Stimulated activated CD8-positive, alpha-beta memory T cell treated with anti-CD3 and anti-CD28 coated beads, Interleukin-4, amount 100 ng/mL, for 1 hour (primary cell): ENCODE measurements at regions not wholly inside any gene's neighbourhood (a gene's known extent, or its start where the extent isn't known, plus 50 kb on each side); places are given as distances from the start of the nearest gene placed in this dataset.
"Not testable (repeated sequence)": the region's sequence is repeated elsewhere in the genome, so short reads cannot be mapped to it uniquely, and the experiment has no call there.

Experiments
- DNase-seq, 2 donors: peaks; one replicate each; pipeline ENCODE4 v3.0.0-alpha.2; 2020; ENCODE audit warnings: low read depth in 2 of 2, low spot score in 1 of 2

DNA sequence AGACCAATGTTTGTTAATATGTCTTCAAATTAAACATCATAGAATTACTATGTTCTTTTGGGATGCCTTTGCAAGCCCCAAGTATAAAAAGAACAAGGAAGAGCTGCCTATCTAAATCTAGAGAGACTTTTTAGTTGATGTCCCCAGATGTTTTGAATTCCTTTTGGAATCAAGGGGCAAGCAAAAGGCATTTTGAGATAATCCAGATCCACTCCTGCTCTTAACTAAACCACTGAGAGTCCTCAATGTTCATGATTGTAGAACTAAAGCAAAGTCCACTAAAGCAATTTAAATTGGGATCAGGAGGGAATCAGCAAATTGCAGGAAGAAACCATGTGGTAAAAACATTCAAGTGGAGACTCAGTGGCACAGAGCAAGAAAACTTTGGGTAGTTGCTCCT lies 558.5 kb upstream of the VRK2 start:
- DNase-seq = no peak

DNA sequence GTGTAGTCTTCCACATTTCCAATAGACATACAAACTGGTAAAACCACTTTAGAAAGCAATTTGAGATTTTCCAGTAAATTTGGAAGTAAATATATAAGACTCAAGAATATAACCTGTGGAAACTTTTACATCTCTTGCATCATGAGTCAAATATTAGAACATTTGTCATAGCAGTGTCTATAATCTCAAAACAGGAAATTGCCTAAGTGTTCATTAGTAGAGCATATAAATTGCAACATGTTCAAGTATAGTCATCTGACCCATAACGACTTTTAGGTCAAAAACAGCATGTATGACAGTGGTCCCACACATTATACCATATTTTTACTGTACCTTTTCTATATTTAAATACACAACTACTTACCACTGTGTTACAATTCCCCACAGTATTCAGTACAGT lies 555.9 kb upstream of the VRK2 start:
- DNase-seq = no peak

DNA sequence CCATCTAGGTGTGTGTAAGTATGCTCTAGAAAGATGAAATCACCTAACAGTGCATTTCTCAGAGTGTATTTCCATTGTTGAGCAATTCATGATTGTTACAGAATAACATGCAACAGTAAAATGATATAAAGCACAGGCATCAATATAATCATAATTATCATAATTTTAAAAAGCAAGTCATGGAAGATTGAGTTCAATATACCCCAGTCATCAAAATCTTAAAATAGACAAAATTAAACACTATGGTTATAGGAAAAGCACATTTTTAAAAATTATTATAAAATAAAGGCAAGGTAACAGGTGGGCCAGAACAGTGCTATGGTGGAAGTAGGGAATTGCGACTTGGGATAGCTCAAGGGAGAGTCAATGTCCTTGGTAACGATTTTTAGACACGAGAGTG lies 555.4 kb upstream of the VRK2 start:
- DNase-seq = no peak

DNA sequence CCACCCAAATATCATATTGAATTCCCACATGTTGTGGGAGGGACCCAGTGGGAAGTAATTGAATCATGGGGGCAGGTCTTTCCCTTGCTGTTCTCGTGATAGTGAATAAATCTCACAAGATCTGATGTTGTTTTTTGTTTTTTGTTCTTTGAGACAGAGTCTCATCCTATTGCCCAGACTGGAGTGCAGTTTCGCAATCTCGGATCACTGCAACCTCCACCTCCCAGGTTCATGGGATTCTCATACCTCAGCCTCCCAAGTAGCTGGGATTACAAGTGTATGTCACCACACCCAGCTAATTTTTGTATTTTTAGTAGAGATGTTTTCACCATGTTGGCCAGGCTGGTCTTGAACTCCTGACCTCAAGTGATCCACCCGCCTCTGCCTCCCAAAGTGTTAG lies 552.6 kb upstream of the VRK2 start:
- DNase-seq = not testable (repeated sequence)

DNA sequence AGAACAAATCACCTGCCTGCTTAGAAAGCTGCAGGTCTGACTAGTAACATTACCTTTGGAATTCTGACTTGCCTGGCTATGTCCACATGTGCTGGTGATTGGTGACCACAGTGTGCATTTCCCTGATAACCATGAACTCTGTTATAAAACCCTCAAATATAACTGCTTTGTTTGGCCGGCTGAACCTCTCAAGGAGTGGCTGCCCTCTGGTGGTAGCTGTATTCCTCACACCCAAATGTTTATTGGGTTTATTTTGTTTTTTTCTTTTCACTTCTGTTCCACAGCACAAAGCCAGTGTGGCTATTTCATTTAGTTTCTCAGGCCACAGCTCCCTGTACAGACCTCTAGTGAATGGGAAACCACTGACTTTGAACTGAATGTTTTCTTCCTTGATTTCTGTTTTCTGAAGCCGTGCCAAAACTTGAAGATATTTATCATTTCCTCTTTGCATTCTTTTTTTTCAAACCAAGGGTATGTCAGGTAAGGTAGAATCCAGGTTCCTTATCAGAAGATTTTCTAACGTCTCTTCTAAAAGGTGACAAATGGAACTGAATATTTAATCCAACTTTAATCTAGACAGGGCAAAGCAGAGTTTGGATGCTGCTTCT lies 549.0 kb upstream of the VRK2 start:
- no peak for DNase-seq

DNA sequence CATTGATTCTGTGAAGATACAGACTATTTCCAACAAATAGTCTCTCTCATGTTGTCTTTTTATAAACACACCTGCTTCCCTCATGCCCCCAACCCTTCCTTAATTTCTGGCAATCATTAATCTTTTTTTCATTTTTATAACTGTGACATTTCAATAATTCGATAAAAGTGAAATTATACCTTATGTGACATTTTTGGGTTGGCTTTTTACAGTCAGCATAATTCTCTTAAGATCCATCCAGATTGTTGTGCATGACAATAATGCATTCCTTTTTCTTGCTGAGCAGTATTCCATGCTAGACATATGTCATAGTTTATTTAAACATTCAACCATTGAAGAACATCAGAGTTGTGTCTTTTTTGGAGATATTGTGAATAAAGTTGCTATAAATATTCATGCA lies 541.8 kb upstream of the VRK2 start:
- DNase-seq = no peak

DNA sequence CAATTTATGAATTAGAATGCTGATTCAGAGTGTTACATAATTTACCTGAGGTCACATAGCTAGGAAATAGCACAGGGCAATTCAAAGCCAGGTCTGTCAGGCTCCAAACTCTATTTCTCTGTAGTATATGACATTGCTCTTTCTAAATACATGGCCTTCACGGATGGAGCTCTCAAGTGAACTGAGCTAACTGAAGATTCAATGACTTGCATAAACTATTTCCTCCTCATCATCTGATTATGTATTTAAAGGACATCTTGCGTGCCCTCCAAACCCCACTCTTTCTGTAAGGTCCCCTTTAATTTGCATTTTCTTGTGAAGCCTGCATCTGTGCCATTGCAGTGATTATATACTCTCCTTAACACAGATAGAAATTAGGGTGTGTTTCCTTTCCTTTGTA lies 537.4 kb upstream of the VRK2 start:
- DNase-seq = no peak

DNA sequence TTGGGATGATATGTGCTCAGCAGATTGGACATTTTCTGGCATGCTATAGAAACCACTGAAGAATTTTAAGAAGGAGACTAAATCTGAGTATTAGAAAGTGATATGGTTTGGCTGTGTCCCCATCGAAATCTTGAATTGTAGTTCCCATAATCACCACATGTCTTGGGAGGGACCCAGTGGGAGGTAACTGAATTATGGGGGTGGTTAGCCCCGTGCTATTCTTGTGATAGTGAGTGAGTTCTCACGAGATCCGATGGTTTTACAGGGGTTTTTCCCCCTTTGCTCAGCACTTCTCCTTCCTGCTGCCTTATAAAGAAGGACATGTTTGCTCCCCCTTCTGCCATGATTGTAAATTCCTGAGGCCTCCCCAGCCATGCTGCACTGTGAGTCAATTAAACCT lies 535.9 kb upstream of the VRK2 start:
- DNase-seq = no peak

DNA sequence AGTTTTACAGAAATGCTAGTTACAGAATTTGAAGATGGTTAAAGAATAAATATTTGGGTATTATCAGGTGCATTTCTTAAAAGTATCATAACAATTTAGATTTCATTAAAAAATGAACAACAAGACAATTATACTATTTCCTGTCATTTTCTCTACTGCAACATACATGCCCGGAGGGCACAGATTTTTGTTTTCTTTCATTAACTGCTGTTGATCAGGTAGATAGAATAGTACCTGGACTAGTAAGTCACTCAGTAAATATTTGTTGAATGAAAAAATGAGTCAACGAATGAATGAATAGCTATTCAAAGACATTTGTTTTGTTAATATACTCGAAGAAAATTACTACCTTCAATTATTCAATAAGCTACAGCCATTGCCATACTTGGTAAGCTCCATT lies 531.2 kb upstream of the VRK2 start:
- DNase-seq = no peak

DNA sequence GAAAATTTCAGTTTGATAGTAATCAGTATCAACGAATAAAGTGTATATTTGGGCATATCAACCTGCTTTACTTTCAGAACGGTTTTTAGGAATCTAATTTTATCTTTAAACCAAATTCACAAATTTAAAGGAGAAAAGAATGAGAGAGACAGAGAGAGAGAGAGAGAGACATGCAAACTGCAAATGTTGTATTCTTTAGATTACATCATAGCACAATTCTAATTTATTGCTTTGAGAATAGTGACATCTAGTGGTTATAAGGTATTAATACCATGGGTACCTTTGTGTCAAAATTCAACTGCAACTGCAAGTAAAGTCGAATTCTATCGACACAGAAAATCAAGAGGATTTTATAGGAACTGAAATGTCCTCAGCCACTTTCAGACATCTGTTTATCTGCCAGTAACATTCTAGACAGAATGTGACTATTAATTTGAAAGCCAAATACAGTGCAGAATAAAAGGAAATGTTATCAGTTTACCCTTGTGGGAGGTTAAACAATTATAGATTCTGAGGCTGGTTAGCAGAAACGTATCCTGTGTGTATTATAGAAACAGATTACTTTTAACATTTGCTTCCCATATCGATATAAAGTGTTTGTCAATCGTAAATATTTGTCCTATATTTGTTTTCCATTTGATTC lies 529.8 kb upstream of the VRK2 start:
- DNase-seq = no peak

DNA sequence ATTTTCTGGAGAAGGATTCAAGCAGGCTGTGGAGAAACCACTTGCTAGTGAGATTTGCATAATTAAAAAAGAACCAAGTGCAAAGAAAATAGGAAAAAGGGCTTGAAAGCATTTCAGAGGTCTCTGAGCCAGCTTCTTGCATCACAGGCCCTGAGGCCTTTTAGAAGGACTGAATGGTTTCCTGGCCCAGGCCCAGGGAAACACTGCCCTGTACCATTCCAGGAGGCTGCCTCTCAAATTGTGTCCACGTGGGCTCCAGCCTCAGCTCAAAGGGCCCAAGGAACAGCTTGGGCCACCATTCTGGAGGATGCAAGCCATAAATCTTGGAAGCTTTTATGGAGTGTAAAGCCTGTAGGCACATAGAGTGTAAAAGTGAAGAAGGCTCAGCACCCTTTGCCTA lies 523.3 kb upstream of the VRK2 start:
- DNase-seq = no peak

DNA sequence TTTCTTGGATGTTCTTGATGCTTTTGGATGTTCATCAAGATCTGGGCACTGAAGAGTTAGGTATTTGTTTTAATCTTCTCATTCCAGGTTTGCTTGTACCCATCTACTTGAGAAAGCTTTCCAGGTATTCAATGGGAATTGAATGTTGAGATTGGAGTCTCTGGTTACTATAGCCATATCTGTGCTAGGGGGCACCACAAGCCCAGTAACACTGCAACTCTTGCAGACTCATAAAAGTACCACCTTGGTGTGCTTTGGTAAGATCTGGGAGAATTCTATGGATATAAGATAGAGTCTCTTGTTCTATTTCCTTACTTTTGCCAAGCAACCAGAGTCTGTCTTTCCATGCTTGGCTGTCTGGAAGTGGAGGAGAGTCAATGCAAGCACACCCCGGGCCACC lies 518.9 kb upstream of the VRK2 start:
- no peak for DNase-seq

DNA sequence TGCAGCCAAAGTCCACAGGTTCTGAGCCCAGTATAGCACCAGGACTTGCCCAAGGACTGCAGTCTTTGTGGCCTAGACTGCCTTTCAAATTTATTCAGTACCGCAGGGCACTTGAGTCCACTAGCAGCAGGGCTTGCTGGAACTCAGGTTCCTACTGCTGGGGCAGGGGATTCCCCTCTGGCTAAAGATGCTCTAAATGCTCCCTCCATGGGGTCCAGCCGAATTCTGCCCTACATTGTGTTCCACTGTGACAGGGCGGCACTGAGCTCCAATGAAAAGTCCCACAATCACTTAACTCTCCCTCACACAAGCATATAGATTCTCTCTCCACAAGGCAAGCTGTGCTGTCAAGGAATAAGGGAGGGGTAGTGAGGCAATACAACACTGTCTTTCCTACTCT lies 518.1 kb upstream of the VRK2 start:
- DNase-seq = no peak

DNA sequence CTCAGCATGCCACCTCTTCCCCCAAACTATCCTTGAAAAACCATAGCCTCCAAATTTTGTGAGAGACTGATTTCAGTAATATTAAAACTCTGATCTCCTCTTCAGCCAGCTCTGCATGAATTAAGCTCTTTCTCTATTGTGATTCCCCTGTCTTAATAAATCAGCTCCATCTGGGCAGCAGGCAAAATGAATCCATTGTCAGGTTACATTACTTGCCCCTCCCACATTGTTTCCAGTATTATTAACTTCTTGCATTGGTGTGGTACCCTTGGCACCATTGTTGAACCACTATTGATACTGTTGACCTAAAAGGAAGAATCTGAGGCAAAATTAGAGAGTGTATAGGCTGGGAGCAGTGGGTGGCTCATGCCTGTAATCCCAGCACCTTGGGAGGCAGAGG lies 512.2 kb upstream of the VRK2 start:
- no peak for DNase-seq

DNA sequence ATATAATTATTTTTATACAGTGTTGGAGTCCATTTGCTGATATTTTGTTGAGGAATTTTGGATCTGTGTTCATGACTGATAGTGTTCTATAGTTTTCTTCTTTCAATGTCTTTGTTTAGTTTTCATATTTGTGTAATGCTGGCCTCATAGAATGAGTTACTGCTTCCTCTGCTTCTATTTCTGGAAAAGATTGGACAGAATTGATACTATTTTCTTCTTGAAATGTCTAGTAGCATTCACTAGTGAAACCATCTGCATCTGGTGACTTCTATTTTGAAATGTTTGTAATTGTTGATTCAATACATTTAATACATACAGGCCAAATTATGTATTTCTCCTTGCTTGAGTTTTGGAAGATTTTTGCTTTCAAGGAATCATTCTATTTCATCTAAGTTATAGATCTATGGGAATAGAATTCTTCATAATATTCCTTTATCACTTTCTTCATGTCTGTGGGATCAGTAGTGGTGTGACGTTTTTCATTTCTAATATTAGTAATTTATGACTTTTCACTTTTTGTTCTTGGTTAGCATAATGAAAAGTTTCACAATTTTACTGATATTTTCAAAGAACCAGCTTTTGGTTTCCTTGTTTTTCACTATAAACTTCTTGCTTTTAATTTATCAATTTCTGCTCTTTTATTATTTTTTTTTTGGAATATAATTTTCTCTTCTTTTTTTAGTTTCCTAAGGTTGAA lies 509.9 kb upstream of the VRK2 start:
- DNase-seq = no peak

DNA sequence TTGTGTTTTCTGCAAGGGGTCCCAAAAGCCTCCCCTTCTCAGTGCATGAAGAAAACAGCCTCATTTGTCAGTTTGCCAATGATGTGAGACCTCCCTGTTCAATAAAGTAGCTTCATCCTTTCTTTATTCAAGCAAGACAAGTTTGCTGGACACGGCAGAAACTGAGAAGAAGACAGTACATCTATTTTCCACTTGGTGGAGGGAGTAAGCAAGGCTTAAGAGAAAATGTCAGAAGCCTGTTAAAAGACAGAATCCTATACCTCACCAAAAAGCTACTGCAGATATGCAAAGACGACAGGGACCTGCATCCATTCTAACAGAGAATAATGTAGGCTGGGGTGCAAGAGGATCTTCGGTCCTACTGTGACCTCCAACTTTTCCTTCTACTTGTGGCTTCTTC lies 506.8 kb upstream of the VRK2 start:
- DNase-seq = no peak

DNA sequence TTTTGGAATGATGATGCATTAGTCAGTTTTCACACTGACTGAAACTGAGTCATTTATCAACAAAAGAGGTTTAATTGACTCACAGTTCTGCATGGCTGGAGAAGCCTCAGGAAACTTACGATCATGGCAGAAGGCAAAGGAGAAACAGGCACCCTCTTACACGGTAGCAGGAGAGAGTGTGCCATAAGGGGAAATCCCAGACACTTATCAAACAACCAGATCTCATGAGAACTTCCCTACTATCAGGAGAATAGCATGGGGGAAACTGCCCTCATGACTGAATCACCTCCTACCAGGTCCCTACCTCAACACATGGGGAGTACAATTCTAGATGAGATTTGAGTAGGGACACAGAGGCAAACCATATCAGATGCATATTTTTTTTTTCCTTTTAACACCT lies 504.5 kb upstream of the VRK2 start:
- no peak for DNase-seq

DNA sequence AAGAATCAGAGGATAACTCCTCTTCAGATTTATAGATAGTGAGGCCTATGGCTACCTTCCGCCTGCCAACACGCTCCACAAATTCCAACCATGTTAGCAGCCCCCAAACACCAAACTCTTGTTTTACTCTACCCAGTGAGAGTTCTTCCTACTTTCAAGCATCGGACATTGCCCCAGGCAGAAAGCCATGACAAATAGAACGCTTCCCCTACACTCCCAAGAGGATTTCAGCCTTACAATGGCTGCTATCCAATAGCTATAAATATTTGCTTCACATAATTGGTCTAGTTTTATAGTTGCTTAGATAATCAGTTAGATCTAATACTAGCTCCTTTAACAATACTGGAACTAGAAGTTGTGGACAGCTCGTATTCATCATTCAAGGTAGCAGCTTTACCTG lies 503.4 kb upstream of the VRK2 start:
- no peak for DNase-seq

DNA sequence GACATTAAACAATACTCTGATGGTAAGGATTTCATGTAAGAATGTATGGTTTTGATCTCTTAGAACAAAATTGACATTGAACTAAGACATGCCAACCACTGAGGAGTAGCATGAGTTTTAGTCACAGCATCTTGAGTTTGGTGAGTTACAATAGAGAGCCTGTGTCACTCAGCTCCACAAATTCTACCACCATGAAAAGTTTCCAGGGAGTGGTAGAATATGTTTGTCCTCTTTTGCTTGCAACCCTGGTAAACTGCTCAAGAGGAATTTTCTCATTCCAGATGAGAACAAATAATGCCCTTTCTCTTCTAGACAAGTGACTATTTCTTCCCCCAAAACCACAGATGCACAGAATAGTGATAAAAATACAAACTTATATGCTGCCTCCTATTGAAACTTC lies 502.0 kb upstream of the VRK2 start:
- no peak for DNase-seq

DNA sequence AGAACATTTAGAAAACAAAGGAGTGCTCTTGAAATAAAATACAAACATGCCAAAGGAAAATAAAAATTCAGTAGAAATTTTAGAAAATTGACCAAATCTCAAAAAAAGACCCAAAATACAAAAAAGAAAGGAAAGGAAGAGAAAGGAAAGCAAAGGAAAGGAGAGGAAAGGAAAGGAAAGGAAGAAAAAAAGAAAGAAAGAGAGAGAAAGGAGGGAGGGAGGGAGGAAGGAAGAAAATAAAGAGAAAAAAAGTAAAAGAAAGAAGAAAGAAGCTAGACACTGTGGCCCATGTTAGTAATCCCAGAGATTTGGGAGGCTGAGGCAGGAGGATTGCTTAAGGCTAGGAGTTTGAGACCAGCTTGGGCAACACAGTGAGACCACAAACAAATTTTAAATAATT lies 500.1 kb upstream of the VRK2 start:
- no peak for DNase-seq

DNA sequence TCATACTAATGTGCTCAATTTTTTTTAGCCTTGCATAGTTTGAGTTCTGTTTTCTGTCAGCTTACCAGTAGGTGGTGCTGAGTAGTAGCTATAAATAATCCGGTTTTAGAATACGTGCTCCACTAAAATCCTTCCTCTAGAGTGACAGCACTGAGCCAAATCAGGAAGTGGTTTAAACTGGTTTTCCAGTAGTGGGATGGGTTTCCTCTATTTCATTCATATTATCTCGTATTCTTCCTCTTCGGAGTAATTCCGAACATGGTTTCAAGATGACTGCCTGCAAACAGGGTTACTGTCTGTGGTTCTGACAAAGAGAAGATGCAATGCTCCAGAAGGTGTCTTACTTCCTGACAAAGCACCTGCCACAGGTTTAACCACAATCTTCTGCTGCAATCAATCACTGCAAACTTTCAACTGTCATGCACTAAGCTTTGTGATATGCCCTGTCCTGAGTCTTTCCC lies 496.9 kb upstream of the VRK2 start:
- DNase-seq = no peak

DNA sequence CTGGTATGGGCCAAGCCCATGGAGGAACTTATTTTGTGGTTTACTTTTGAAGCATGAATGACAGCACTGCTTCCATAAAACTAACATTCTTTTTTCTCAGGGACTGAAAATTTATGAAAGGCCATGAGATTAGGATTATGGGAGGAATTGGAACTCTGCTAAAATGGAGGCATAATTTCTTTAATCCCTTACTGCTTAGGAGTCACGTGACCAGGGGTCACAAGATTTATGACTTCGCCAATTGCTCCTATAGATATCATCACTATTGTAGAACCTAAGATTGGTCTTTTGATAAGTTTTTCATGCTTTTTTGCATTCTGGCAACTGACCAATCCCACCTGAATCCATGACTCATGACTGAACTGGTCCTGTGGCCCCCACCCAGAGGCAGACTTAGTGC lies 495.7 kb upstream of the VRK2 start:
- DNase-seq = no peak

DNA sequence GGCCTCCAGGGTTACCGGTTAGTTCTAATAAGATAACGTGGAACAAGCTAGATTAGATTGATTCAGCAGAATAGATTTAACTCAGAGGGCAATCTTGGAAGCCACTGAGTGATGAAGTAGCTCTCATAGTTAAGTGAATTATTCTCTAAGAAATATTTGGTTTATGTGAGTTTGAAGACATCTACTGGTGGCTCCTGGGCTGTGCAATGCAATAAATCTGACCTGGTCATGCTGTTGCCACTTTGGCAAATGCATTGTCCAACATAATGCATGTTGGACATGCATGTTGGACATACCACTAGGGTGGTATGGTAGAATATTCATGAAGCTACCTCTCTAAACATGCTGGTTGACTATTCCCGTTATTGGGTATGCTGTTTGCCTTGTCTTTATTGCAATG lies 493.7 kb upstream of the VRK2 start:
- no peak for DNase-seq
